ENCODE measurements at regions not wholly inside any gene's neighbourhood (a gene's known extent, or its start where the extent isn't known, plus 50 kb on each side); places are given as distances from the start of the nearest gene placed in this dataset.

- DNase-seq = no peak
- Histone ChIP-seq H3K27ac (ENCODE audit: low read depth in 1 of 2, low read length in 2 of 2) (no peak overlapping the region), H3K4me2 (replicated peaks; ENCODE audit: extremely low read depth, low read length, poor library complexity, severe bottlenecking) (no peak overlapping the region), H2AFZ (ENCODE audit: insufficient read depth, low read depth, low read length, poor library complexity, severe bottlenecking) (no peak overlapping the region), H3K36me3 (replicated peaks in 1 of 2; ENCODE audit: control insufficient read depth in 1 of 2, insufficient read depth in 2 of 2, low read length in 2 of 2) (no peaks in the 10 kb centered on the region), H3K9ac (ENCODE audit: insufficient read depth, low read length, poor library complexity, severe bottlenecking) (no peak overlapping the region), H4K20me1 (ENCODE audit: insufficient read depth, low read length) (no peaks in the 10 kb centered on the region), H3K9me3 (replicated peaks in 1 of 2; ENCODE audit: control insufficient read depth in 1 of 2, insufficient read depth in 1 of 2, low read length in 2 of 2) (no peaks in the 10 kb centered on the region), H3K4me3 (replicated peaks in 1 of 3; ENCODE audit: low read depth in 2 of 3, low read length in 3 of 3) (no peak overlapping the region), H3K4me1 (ENCODE audit: control insufficient read depth in 1 of 2, insufficient read depth in 2 of 2, low read length in 2 of 2) (no peaks in the 10 kb centered on the region), H3K79me2 (ENCODE audit: insufficient read depth, low read length) (no peaks in the 10 kb centered on the region), H3K27me3 (ENCODE audit: control insufficient read depth in 2 of 2, insufficient read depth in 2 of 2, low read length in 2 of 2) (no peaks in the 10 kb centered on the region)
- peaks cover 0 to 2% (median 0%) of the 10 kb centered on the region in 7 donors for H3K9me3 Mint-ChIP-seq
- TF ChIP-seq CTCF (IDR thresholded peaks at IDR 0.05) = no peak
- WGBS (ENCODE audit: insufficient coverage) = 53% methylated on average over 6 of the region's 7 CpGs
- H3K4me1 Mint-ChIP-seq = no peaks in the 10 kb centered on the region
- no peaks in the 10 kb centered on the region for H3K36me3 Mint-ChIP-seq
- intact Hi-C loops (cut with micrococcal nuclease) = no loop called here
- H3K27me3 Mint-ChIP-seq (ENCODE audit: low read depth in 3 of 3) = peaks cover 0 to 5% (median 0%) of the 10 kb centered on the region in 3 donors
- no peak overlapping the region for H3K27ac Mint-ChIP-seq
- no peak overlapping the region for H3K4me3 Mint-ChIP-seq
Observed at GRCh38 chr6:91161246-91161645, 574.4 kb upstream of the MAP3K7 start.

GRCh38 chr6:91155129-91155785 is 568.4 kb upstream of the MAP3K7 start:
- no peak overlapping the region for H3K4me2 ChIP-seq (replicated peaks; ENCODE audit: extremely low read depth, low read length, poor library complexity, severe bottlenecking)
- intact Hi-C loops (cut with micrococcal nuclease) = no loop called here
- H3K4me3 ChIP-seq (replicated peaks in 1 of 3; ENCODE audit: low read depth in 2 of 3, low read length in 3 of 3) = no peak overlapping the region
- no peaks in the 10 kb centered on the region for H3K4me1 ChIP-seq (ENCODE audit: control insufficient read depth in 1 of 2, insufficient read depth in 2 of 2, low read length in 2 of 2)
- peaks cover 0 to 2% (median 0%) of the 10 kb centered on the region in 7 donors for H3K9me3 Mint-ChIP-seq
- 3% methylated on average over 4 of the region's 5 CpGs for WGBS (ENCODE audit: insufficient coverage)
- no peak overlapping the region for H3K27ac ChIP-seq (ENCODE audit: low read depth in 1 of 2, low read length in 2 of 2)
- H3K9ac ChIP-seq (ENCODE audit: insufficient read depth, low read length, poor library complexity, severe bottlenecking) = no peak overlapping the region
- no peaks in the 10 kb centered on the region for H3K9me3 ChIP-seq (replicated peaks in 1 of 2; ENCODE audit: control insufficient read depth in 1 of 2, insufficient read depth in 1 of 2, low read length in 2 of 2)
- H4K20me1 ChIP-seq (ENCODE audit: insufficient read depth, low read length) = no peaks in the 10 kb centered on the region
- H3K27ac Mint-ChIP-seq = peak overlapping the region in 1 of 7 donors; percentile 4
- H3K4me1 Mint-ChIP-seq = no peaks in the 10 kb centered on the region
- H3K36me3 Mint-ChIP-seq = no peaks in the 10 kb centered on the region
- H3K79me2 ChIP-seq (ENCODE audit: insufficient read depth, low read length) = no peaks in the 10 kb centered on the region
- no peak overlapping the region for H2AFZ ChIP-seq (ENCODE audit: insufficient read depth, low read depth, low read length, poor library complexity, severe bottlenecking)
- no peak overlapping the region for H3K4me3 Mint-ChIP-seq
- peaks cover 0 to 2% (median under 1%) of the 10 kb centered on the region in 3 donors for H3K27me3 Mint-ChIP-seq (ENCODE audit: low read depth in 3 of 3)
- no peak for TF ChIP-seq CTCF (IDR thresholded peaks at IDR 0.05)
- DNase-seq = no peak
- H3K27me3 ChIP-seq (ENCODE audit: control insufficient read depth in 2 of 2, insufficient read depth in 2 of 2, low read length in 2 of 2) = no peaks in the 10 kb centered on the region
- H3K36me3 ChIP-seq (replicated peaks in 1 of 2; ENCODE audit: control insufficient read depth in 1 of 2, insufficient read depth in 2 of 2, low read length in 2 of 2) = no peaks in the 10 kb centered on the region
